Activated T-cell treated with anti-CD3 and anti-CD28 coated beads, Interleukin-2, amount 50 U/mL, for 24 hours (primary cell): ENCODE measurements at regions not wholly inside any gene's neighbourhood (a gene's known extent, or its start where the extent isn't known, plus 50 kb on each side); places are given as distances from the start of the nearest gene placed in this dataset.

Source experiments
- DNase-seq: peaks from one replicate; pipeline ENCODE4 v3.0.0-alpha.2; 2020
- H3K27ac Mint-ChIP-seq: 2 replicates; pipeline ENCODE4 v1.8.0; 2020; ENCODE audit warnings: mild to moderate bottlenecking, mixed read lengths
- H3K27me3 Mint-ChIP-seq: 2 replicates; pipeline ENCODE4 v1.8.0; 2020; ENCODE audit warnings: mixed read lengths
- H3K36me3 Mint-ChIP-seq: 2 replicates; pipeline ENCODE4 v1.8.0; 2020; ENCODE audit warnings: low read depth, mixed read lengths
- H3K4me1 Mint-ChIP-seq: 2 replicates; pipeline ENCODE4 v1.8.0; 2020; ENCODE audit warnings: low read depth, mixed read lengths
- H3K4me3 Mint-ChIP-seq: 2 replicates; pipeline ENCODE4 v1.8.0; 2020; ENCODE audit warnings: mild to moderate bottlenecking, moderate library complexity, mixed read lengths
- H3K9me3 Mint-ChIP-seq: 2 replicates; pipeline ENCODE4 v1.8.0; 2020; ENCODE audit warnings: mixed read lengths

DNA sequence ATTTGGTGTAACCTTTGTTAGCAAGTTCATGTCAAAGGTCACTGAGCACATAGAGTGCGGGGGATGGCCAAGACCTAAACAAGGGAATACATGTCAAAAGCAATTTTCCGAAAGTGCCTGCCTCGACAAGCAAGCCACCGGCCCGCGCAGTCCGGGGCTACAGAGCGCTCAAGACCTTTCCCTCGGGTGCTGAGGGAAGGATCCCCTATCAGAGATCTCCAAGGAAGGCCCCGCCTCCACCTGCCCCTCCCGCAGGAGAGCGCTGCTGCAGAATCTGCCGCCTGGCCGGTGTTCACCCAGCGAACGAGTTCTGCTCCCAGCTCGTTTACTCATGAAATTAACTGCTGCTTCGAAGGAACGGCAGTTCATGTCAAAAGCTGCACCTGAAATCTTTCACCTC lies 252.7 kb downstream of the BMP7 start:
- Mint-ChIP-seq H3K27me3 (peaks cover 48% of the 10 kb centered on the region), H3K4me3 (no peak overlapping the region), H3K9me3 (no peaks in the 10 kb centered on the region), H3K36me3 (no peaks in the 10 kb centered on the region), H3K4me1 (no peaks in the 10 kb centered on the region), H3K27ac (no peak overlapping the region)
- no peak for DNase-seq

GRCh38 chr20:57020364-57020763 lies 246.1 kb downstream of the BMP7 start:
- Mint-ChIP-seq H3K27me3 (peaks cover 35% of the 10 kb centered on the region), H3K36me3 (no peaks in the 10 kb centered on the region), H3K27ac (no peak overlapping the region), H3K4me1 (no peaks in the 10 kb centered on the region), H3K4me3 (no peak overlapping the region), H3K9me3 (no peaks in the 10 kb centered on the region)
- DNase-seq, result no peak

GRCh38 chr20:57022306-57022705 lies 244.1 kb downstream of the BMP7 start:
- H3K4me1 Mint-ChIP-seq, result no peaks in the 10 kb centered on the region

GRCh38 chr20:57023007-57023406 lies 243.4 kb downstream of the BMP7 start:
- Mint-ChIP-seq H3K27ac (no peak overlapping the region), H3K4me3 (no peak overlapping the region), H3K36me3 (no peaks in the 10 kb centered on the region), H3K9me3 (no peaks in the 10 kb centered on the region), H3K4me1 (no peaks in the 10 kb centered on the region), H3K27me3 (peaks cover 33% of the 10 kb centered on the region)
- DNase-seq, result no peak

More at GRCh38 chr20:57022306-57022705, 244.1 kb downstream of the BMP7 start:
- Mint-ChIP-seq H3K36me3 (no peaks in the 10 kb centered on the region), H3K4me3 (no peak overlapping the region), H3K9me3 (no peaks in the 10 kb centered on the region), H3K27ac (no peak overlapping the region), H3K27me3 (peaks cover 33% of the 10 kb centered on the region)
- no peak for DNase-seq

DNA sequence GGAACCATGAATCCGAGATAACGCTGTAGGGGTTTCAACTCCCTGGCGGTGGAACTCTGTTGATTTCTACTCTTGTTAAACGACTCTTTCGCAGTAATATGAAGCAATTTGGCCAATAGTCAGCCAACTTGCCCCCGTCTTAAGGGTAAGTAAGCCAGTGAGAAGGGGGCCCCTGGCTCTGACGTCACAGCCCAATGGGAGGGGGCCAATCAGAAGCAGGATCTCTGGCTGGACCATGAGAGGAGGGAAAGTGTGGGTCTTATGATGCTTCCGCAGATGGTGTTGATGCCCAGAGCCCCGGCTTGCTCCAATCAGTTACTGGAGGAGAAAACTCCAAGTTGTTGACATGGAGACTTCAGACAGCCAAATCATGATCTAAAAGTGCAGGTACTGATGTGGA lies 242.4 kb downstream of the BMP7 start:
- DNase-seq, result no peak
- Mint-ChIP-seq H3K27me3 (peaks cover 33% of the 10 kb centered on the region), H3K9me3 (no peaks in the 10 kb centered on the region), H3K27ac (no peak overlapping the region), H3K36me3 (no peaks in the 10 kb centered on the region), H3K4me1 (no peaks in the 10 kb centered on the region), H3K4me3 (no peak overlapping the region)

DNA sequence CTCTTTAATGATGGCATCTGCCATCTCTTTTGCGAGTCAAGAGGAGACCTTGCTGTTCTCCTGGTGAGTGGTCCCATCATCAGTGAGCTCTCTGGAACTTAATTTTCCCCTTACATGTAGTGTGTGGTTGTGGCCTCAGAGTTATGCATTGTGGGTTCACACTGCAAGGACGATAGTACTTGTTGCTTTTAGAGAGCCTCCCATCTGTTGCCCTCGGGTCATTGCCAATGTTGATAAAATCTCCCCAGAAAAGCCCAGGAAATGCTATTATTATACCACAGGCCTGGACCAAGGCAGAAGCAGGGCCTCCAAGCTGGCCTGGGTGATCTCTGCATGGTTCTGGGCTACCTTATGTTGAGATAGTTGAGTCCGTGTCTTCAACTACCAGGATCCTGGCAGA lies 241.6 kb downstream of the BMP7 start:
- H3K4me1 Mint-ChIP-seq, result no peaks in the 10 kb centered on the region
- no peak for DNase-seq
- peaks cover 34% of the 10 kb centered on the region for H3K27me3 Mint-ChIP-seq
- H3K4me3 Mint-ChIP-seq, result no peak overlapping the region
- no peaks in the 10 kb centered on the region for H3K36me3 Mint-ChIP-seq
- no peak overlapping the region for H3K27ac Mint-ChIP-seq
- no peaks in the 10 kb centered on the region for H3K9me3 Mint-ChIP-seq

GRCh38 chr20:57025261-57025660 lies 241.2 kb downstream of the BMP7 start:
- Mint-ChIP-seq H3K9me3 (no peaks in the 10 kb centered on the region), H3K4me3 (no peak overlapping the region)

DNA sequence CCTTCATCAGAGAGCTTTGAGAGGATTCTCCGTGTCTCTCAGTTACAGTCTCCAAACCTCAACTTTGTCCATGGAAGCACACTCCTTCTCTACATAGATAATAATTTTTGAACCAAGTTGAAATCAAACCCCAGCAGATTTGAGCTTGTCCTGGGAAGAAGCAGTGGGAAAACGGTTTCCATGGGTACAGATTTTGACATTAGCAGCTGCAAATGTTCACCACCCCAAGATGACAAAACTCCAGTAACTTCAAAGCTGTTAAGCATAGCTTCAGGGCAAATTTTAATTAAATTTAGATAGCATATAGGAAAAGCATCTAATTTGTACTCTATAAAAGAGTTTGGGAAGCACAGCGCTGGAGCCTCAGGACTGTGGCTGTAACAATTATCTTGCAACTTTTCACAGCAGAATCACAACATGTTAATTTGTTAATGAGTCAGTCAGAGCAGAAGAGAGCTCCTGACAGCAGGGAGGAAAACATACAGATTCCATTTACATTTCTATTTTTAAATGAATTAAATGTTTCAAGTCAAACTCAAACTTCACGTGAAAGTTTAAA lies 240.7 kb downstream of the BMP7 start:
- no peaks in the 10 kb centered on the region for H3K36me3 Mint-ChIP-seq
- no peaks in the 10 kb centered on the region for H3K4me1 Mint-ChIP-seq
- no peak overlapping the region for H3K4me3 Mint-ChIP-seq
- no peaks in the 10 kb centered on the region for H3K9me3 Mint-ChIP-seq
- no peak for DNase-seq
- no peak overlapping the region for H3K27ac Mint-ChIP-seq
- peaks cover 28% of the 10 kb centered on the region for H3K27me3 Mint-ChIP-seq

More at GRCh38 chr20:57025261-57025660, 241.2 kb downstream of the BMP7 start:
- Mint-ChIP-seq H3K4me1 (no peaks in the 10 kb centered on the region), H3K36me3 (no peaks in the 10 kb centered on the region), H3K27me3 (peaks cover 32% of the 10 kb centered on the region), H3K27ac (no peak overlapping the region)
- DNase-seq, result no peak

DNA sequence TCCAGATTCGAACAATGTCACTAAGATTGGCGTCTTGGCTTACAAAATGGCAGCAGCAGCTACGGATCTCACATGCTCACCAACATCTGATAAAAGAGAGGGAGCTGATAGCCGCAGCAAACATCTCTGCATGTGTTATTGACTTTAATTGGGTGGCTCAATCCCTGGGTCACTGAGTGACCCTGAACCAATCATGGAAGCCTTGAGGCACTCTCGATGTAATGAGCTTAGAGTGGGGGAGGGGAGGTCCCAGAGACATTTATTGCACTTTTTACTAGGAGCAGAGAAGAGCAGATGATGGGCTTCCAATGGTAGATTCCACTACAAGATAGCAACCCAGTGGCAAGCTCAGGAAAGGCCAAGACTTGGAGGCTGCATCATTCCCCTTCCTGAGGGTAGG lies 238.7 kb downstream of the BMP7 start:
- Mint-ChIP-seq H3K9me3 (no peaks in the 10 kb centered on the region), H3K27me3 (peaks cover 22% of the 10 kb centered on the region), H3K36me3 (no peaks in the 10 kb centered on the region), H3K4me3 (no peak overlapping the region), H3K27ac (no peak overlapping the region), H3K4me1 (no peaks in the 10 kb centered on the region)
- DNase-seq, result no peak

- no peak overlapping the region for H3K27ac Mint-ChIP-seq
- H3K36me3 Mint-ChIP-seq, result no peaks in the 10 kb centered on the region
- H3K4me1 Mint-ChIP-seq, result no peaks in the 10 kb centered on the region
- H3K27me3 Mint-ChIP-seq, result peaks cover 40% of the 10 kb centered on the region
- no peaks in the 10 kb centered on the region for H3K9me3 Mint-ChIP-seq
- H3K4me3 Mint-ChIP-seq, result no peak overlapping the region
- DNase-seq, result no peak
Observed at GRCh38 chr20:57030611-57031600, 235.5 kb downstream of the BMP7 start.

DNA sequence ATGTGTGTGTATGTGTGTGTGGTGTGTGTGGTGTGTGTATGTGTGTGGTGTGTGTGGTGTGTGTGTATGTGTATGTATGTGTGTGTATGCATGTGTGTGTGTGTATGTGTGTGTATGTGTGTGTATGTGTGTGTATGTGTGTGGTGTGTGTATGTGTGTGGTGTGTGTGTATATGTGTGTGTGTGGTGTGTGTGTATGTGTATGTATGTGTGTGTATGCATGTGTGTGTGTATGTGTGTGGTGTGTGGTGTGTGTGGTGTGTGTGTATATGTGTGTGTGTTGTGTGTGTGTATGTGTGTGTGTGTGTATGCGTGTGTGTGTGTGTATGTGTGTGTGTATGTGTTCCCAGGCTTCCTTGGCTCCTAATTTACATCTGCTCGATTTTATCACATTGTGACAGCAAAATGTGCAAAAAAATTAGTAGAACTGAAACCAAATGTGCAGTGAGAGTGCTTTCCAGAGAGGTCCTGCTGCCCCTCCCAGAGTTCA lies 234.5 kb downstream of the BMP7 start:
- Mint-ChIP-seq H3K27ac (no peak overlapping the region), H3K27me3 (peaks cover 47% of the 10 kb centered on the region), H3K4me1 (no peaks in the 10 kb centered on the region), H3K4me3 (no peak overlapping the region), H3K9me3 (no peaks in the 10 kb centered on the region), H3K36me3 (no peaks in the 10 kb centered on the region)
- no peak for DNase-seq

DNA sequence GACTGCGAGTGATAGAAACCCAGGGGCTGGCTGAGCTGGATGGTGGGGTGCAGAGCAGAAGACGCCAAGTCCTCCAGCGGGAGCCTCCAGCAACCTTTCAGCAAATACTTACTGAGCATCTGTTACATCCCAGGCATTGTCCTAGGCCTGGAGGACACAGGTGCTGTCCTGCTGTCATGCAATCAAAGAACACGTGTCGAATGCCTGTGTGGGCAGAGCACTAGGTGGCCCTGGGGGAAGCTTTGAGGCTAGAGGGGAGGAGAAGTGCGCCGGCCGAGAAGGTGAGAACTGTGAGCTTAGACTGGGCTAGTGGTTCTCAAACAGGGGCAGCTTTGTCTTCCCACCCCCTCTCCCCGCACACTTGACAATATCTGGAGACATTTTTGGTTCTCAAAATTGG lies 233.6 kb downstream of the BMP7 start:
- DNase-seq, result no peak
- Mint-ChIP-seq H3K4me3 (no peak overlapping the region), H3K27me3 (peaks cover 47% of the 10 kb centered on the region), H3K4me1 (no peaks in the 10 kb centered on the region), H3K27ac (no peak overlapping the region), H3K36me3 (no peaks in the 10 kb centered on the region), H3K9me3 (no peaks in the 10 kb centered on the region)

DNA sequence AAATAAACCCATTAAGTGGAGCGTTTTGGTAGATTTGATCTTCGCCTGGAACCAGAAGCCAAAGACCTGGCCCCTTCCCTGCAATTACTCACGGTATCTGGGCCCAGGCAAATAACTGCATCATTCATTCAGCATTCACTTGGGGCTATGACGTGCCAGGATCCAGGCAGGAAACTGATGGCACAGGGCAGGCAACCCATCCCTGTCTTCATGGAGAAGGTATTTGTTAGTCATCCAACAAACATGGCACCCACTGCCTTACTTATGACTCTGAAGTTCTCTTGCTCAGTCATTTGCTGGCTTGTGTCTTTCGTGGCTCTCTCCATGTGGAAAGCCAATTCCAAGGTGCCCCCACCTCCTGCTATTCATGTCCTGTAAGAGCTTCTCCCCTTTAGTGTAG lies 232.4 kb downstream of the BMP7 start:
- peaks cover 47% of the 10 kb centered on the region for H3K27me3 Mint-ChIP-seq
- no peaks in the 10 kb centered on the region for H3K4me1 Mint-ChIP-seq
- H3K9me3 Mint-ChIP-seq, result no peaks in the 10 kb centered on the region
- H3K36me3 Mint-ChIP-seq, result no peaks in the 10 kb centered on the region
- H3K27ac Mint-ChIP-seq, result no peak overlapping the region
- no peak overlapping the region for H3K4me3 Mint-ChIP-seq
- DNase-seq, result no peak

DNA sequence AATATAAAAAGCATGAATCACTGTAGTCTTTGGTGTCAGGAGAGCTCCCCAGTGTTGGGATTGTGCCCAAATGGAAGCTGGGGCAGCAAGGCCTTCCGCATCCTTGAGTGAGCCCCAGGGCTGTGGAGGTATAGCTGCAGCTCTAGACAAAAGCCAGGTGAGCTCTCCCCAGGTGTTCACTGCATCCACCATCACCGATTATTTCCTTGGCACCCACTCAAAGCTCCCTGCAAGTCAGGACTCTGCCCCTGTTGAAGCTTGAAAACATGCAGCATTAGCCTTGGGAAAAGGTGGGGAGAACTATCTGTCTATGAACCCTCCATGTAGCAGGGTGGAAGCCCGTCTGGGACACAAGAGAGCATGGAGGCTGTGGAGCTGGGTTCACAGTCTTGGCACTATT lies 228.8 kb downstream of the BMP7 start:
- no peaks in the 10 kb centered on the region for H3K9me3 Mint-ChIP-seq
- no peaks in the 10 kb centered on the region for H3K36me3 Mint-ChIP-seq
- no peak for DNase-seq
- H3K4me1 Mint-ChIP-seq, result no peaks in the 10 kb centered on the region
- peaks cover 30% of the 10 kb centered on the region for H3K27me3 Mint-ChIP-seq
- no peak overlapping the region for H3K4me3 Mint-ChIP-seq
- H3K27ac Mint-ChIP-seq, result no peak overlapping the region
